Ramos (cell line): ENCODE measurements at regions not wholly inside any gene's neighbourhood (a gene's known extent, or its start where the extent isn't known, plus 50 kb on each side); places are given as distances from the start of the nearest gene placed in this dataset.

Source experiments
- in situ Hi-C: fragments of 300-500 bp; cut with MboI; formaldehyde crosslinking; loops from one replicate; pipeline ENCODE4 v1.14.3; 2022; ENCODE audit warnings: low sequenced_read_pairs; ENCODE audit not compliant: unreplicated experiment

- in situ Hi-C loops: no loop called here
These were observed 193.5 kb downstream of the ACTL7B start for GRCh38 chr9:108662091-108662875.

- in situ Hi-C loops: no loop called here
These were observed 199.2 kb downstream of the ACTL7B start for GRCh38 chr9:108656566-108656965.

GRCh38 chr9:108655818-108656217 is 200.0 kb downstream of the ACTL7B start:
- in situ Hi-C loops: no loop called here

- in situ Hi-C loops: no loop called here
These were observed 201.2 kb downstream of the ACTL7B start for GRCh38 chr9:108654566-108654965.

- in situ Hi-C loops: no loop called here
These were observed 202.9 kb downstream of the ACTL7B start for GRCh38 chr9:108652851-108653250.

GRCh38 chr9:108650826-108651225 is 205.0 kb downstream of the ACTL7B start:
- in situ Hi-C loops: no loop called here

- in situ Hi-C loops: no loop called here
These were observed 210.3 kb downstream of the ACTL7B start for GRCh38 chr9:108645520-108645919.

GRCh38 chr9:108643731-108644510 is 211.9 kb downstream of the ACTL7B start:
- in situ Hi-C loops: no loop called here

GRCh38 chr9:108642871-108643270 is 212.9 kb downstream of the ACTL7B start:
- in situ Hi-C loops: no loop called here

- in situ Hi-C loops: no loop called here
These were observed 215.6 kb downstream of the ACTL7B start for GRCh38 chr9:108640230-108640629.

GRCh38 chr9:108639696-108640095 is 216.1 kb downstream of the ACTL7B start:
- in situ Hi-C loops: no loop called here

GRCh38 chr9:108639091-108639490 is 216.7 kb downstream of the ACTL7B start:
- in situ Hi-C loops: no loop called here

- in situ Hi-C loops: no loop called here
These were observed 218.4 kb downstream of the ACTL7B start for GRCh38 chr9:108637340-108637739.

GRCh38 chr9:108636013-108636412 is 219.8 kb downstream of the ACTL7B start:
- in situ Hi-C loops: no loop called here

- in situ Hi-C loops: no loop called here
These were observed 220.9 kb downstream of the ACTL7B start for GRCh38 chr9:108634672-108635462.

- in situ Hi-C loops: no loop called here
These were observed 221.6 kb downstream of the ACTL7B start for GRCh38 chr9:108634204-108634603.

GRCh38 chr9:108631496-108632285 is 224.1 kb downstream of the ACTL7B start:
- in situ Hi-C loops: no loop called here

GRCh38 chr9:108628316-108628715 is 227.5 kb downstream of the ACTL7B start:
- in situ Hi-C loops: no loop called here

GRCh38 chr9:108626743-108627142 is 229.0 kb downstream of the ACTL7B start:
- in situ Hi-C loops: no loop called here
